Stimulated activated CD4-positive, alpha-beta T cell treated with anti-CD3 and anti-CD28 coated beads, Interleukin-2, amount 100 ng/mL, for 4 hours (primary cell): ENCODE measurements at regions not wholly inside any gene's neighbourhood (a gene's known extent, or its start where the extent isn't known, plus 50 kb on each side); places are given as distances from the start of the nearest gene placed in this dataset.
"Not testable (repeated sequence)": the region's sequence is repeated elsewhere in the genome, so short reads cannot be mapped to it uniquely, and the experiment has no call there.

Source experiments
- DNase-seq: peaks from one replicate; pipeline ENCODE4 v3.0.0-alpha.2; 2020; ENCODE audit warnings: low read depth

GRCh38 chr2:11877764-11878163 lies 131.3 kb downstream of the LPIN1 start:
- no peak for DNase-seq

GRCh38 chr2:11885253-11885652 lies 138.8 kb downstream of the LPIN1 start:
- not testable (repeated sequence) for DNase-seq

- not testable (repeated sequence) for DNase-seq
Observed at GRCh38 chr2:11886899-11887298, 140.5 kb downstream of the LPIN1 start.

- no peak for DNase-seq
Observed at GRCh38 chr2:11889101-11889850, 142.8 kb downstream of the LPIN1 start.

DNA sequence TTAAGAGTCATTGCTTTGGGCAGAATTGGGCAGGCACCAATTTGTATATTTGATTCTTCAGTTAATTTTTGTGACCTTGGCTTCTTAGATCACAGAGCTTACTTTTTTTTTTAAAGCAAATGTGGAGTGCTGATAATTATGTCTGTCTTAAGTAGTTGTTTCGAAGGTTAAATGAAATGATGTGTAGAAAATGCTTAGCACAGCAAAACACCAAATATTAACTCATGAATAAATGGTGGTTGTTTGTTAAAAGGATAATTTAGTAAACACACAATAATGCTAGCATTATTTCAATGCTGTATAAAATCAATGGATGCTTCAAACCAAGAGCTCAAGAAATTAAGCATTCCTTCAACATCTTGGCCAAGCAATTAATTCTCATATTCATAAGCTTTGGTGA lies 143.4 kb downstream of the LPIN1 start:
- no peak for DNase-seq

- DNase-seq = no peak
Observed at GRCh38 chr2:11891028-11891427, 144.6 kb downstream of the LPIN1 start.

DNA sequence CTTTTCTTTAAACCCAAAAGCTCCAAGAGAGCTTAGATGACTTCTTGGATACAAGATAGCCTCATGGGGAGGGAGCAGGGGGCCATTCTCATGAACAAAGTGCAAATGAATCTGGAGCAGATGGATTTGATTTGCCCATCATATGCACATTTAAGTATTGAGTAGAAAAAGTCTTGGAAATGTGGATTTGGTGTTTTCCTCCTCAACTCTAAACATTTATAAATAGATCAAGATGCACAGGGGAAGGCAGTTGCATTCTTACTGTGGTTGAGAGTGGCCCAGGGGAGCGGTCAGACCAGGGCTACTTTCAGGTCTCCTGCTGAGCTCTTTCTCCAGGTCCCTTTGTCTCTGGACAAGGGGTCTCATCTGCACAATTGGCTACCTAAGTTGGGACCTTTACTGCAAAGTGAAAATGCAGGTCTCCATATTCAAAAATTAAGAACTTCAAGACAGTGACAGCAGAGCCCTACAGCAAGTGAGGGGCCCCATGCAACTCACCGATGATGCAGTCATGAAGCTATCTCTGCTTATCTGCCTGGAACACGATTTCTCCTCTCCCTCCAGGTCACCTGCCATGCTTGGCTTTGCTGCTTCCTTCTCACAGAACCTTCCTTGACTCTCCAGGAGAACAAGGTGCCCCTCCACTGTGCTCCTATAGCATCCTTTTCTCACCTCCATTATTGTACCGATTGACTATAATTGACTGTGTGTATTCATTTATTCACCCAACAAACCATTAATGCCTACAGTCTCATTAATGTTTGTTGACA lies 145.4 kb downstream of the LPIN1 start:
- no peak for DNase-seq

- no peak for DNase-seq
Observed at GRCh38 chr2:11896386-11896785, 150.0 kb downstream of the LPIN1 start.

DNA sequence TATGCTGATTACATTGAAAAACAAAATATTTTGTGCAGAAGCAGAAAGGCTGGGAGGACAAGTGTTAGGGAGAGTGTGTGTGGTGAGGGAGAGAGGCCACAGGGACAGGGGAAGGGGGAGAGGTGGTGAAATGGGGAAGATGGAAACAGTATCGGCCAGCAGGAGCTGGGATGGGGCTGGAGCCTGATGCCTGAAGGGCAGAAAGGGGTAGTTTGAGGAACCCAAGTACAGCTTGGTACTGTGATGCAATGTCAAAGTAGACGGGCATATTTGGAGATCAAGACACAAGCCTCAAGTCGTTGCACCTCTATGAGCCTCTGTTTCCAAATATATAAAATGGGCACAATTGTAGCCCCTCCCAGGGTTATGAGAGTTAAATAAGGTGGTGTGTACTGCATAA lies 152.1 kb downstream of the LPIN1 start:
- DNase-seq = no peak

DNA sequence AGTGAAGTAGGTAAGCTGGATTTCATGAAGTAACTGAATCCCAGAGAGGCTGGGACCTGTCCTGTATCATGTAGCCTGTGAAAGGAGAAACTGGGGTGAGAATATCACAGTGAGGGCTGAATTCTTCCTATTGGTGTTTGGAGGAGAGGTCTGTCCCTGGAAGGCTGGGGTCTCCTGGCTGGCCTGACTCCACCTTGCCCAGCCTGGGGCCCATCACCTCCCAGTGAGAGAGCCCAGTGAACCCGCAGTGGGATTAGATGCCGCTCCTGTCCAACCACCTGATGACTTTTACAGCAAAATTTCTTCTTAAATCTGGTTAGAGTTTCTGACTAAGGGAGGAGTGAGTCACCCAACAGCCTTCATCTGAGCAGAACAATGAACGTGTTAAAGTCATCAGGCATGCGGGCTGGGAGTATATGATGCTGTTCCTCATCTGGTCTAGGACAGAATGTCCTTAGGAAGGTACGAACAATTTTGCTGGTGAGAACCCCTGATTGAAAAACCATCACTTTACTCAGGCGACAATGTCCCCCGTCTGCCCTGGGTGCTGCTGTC lies 152.9 kb downstream of the LPIN1 start:
- no peak for DNase-seq

DNA sequence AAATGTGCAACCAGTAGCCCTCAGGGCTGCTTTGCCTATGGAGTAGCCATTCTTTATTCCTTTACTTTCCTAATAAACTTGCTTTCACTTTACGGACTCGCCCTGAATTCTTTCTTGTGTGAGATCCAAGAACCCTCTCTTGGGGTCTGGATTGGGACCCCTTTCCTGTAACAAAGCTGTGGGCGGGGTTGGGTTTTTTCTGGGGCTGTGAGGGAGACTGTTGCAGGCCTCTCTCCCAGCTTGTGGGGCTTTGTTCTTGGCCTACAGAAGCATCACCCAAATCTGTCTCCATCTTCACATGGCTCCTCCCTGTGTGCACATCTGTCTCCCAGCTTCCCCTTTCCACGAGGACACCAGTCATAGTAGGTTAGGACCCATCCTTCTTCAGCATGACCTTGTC lies 154.5 kb downstream of the LPIN1 start:
- not testable (repeated sequence) for DNase-seq

GRCh38 chr2:11901351-11902069 lies 155.1 kb downstream of the LPIN1 start:
- DNase-seq = no peak

GRCh38 chr2:11903085-11903606 lies 156.7 kb downstream of the LPIN1 start:
- DNase-seq = no peak

DNA sequence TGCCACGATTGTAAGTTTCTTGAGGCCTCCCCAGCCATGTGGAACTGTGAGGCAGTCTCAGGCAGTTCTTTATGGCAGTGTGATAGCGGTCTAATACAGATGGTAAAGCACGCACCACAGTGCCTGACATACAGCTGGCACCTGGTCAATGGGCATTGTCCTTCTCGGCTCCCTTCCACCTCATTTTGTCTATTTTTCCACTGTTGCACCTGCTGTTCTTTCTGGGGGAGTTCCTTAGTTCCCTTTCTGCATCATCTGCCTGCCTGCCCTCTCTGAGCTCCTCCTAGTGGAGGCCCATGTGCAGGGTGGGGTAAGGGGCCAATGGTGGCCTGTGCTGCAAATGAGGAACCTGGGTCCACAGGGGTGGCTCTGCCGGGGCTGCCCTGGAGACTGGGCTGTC lies 157.6 kb downstream of the LPIN1 start:
- DNase-seq = no peak

- no peak for DNase-seq
Observed at GRCh38 chr2:11904941-11905340, 158.5 kb downstream of the LPIN1 start.

- no peak for DNase-seq
Observed at GRCh38 chr2:11907190-11907589, 160.8 kb downstream of the LPIN1 start.

DNA sequence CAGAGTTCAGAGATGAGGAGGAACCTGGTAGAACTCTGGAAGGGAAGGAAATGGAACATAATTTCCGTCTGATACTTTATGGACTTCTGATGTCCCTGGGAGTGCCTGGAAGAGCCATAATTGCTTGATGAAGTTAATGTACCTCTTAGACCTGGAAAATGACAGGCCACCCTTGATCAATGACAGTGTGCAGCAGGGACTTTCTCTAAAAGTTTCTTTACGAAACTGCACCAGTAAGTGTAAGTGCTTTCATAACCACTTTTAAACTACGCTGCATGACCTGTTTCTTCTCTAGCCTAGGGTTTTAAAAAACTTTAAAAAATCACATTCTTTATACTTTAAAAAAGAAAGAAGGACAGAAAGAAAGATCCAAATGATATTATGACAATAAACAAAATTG lies 164.5 kb downstream of the LPIN1 start:
- DNase-seq = no peak

GRCh38 chr2:11912980-11913379 lies 166.5 kb downstream of the LPIN1 start:
- DNase-seq = no peak

DNA sequence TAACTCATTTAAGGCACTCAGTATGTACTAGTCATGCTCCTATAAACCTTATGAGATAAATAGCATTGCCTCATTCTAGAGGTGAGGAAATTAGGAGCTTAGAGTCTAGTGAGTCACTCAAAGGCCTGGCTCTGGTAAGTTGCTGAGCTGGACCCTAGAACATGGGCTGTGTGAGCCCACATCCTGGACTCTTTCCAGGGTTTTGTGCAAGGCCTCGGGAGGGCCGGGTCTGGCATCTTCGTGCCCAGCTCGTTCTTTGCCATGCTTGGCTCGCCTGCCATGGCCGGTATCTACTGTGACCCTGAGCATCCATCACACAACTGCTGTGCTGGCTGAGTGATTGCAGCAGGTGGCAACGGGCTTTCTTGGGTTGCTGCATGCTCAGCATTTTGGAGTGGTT lies 168.0 kb downstream of the LPIN1 start:
- no peak for DNase-seq

- no peak for DNase-seq
Observed at GRCh38 chr2:11915650-11916049, 169.2 kb downstream of the LPIN1 start.

DNA sequence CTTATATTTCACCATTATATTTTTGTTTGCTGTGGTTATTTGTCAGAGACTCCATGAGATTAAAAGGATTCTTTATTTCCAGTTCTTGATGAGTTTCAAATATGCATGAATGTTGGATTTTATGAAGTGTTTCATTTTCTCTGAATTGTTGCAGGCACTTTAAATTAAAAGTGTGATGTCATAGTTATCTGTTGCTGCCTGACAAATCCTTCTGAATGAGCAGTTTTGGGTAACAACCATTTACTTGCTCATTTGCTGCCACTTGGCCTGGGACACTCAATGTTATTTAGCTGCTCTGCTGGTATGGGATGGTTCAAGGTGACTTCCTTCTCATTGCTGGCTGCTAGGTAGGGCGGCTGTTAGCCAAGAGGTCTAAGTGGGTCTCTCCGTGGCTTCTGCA lies 173.5 kb downstream of the LPIN1 start:
- no peak for DNase-seq

DNA sequence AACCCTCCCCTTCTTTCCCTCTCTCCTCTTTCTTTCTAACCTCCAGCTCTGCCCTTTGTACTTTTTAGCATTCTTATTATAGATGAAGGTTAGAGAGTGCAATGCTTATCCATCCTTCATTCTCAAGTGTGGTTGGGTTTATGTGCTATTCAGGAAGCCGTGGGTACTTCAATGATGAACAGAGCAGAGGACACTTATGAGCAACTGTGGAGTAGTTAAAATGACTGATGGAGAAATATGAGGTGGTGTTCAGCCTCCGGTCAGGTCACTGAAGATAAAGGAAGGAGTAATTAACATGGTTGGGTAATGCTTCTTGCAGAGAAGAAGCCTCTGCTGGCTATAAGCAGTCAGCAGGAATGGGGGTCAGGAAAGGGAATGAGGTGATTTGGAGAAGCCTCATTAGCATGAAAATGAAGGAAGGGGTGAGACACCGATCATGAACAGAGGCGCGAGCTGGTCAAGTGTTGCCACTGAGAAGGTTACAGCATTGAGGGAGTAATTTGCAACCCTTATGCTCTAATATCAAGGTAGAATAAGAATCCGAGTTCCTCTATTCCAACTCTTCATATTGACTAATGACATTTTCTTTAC lies 174.7 kb downstream of the LPIN1 start:
- no peak for DNase-seq
